ENCODE measurements at regions not wholly inside any gene's neighbourhood (a gene's known extent, or its start where the extent isn't known, plus 50 kb on each side); places are given as distances from the start of the nearest gene placed in this dataset.

DNA sequence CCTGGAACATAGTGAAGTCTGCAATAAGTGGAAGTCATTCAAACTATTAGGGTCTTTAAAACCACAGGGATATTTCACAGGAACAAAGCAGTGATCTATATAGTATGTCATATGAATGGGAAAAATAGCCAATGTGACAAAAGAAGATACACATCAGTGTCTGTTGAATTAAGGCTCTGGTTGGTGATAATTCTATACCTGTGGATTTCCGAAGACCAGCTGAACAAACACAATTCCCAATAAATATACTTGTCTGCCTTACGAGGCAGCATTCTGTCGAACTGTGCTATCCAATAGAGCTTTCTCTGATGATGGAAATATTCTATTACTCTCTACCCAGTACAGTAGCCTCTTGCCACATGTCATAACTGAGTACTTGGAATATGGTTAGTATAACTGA lies 55.9 kb upstream of the CAV2 start:
- TF ChIP-seq, protein P1, sequence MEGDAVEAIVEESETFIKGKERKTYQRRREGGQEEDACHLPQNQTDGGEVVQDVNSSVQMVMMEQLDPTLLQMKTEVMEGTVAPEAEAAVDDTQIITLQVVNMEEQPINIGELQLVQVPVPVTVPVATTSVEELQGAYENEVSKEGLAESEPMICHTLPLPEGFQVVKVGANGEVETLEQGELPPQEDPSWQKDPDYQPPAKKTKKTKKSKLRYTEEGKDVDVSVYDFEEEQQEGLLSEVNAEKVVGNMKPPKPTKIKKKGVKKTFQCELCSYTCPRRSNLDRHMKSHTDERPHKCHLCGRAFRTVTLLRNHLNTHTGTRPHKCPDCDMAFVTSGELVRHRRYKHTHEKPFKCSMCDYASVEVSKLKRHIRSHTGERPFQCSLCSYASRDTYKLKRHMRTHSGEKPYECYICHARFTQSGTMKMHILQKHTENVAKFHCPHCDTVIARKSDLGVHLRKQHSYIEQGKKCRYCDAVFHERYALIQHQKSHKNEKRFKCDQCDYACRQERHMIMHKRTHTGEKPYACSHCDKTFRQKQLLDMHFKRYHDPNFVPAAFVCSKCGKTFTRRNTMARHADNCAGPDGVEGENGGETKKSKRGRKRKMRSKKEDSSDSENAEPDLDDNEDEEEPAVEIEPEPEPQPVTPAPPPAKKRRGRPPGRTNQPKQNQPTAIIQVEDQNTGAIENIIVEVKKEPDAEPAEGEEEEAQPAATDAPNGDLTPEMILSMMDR (conservative IDR thresholded peaks at IDR 0.05; ENCODE audit: low read depth, low read length), result no peak
- no peak for TF ChIP-seq EZH2 (IDR thresholded peaks at IDR 0.05; ENCODE audit: borderline replicate concordance, low read depth, low read length, poor library complexity, severe bottlenecking)

Data from A673 (cell line).